ENCODE measurements at regions not wholly inside any gene's neighbourhood (a gene's known extent, or its start where the extent isn't known, plus 50 kb on each side); places are given as distances from the start of the nearest gene placed in this dataset.

DNA sequence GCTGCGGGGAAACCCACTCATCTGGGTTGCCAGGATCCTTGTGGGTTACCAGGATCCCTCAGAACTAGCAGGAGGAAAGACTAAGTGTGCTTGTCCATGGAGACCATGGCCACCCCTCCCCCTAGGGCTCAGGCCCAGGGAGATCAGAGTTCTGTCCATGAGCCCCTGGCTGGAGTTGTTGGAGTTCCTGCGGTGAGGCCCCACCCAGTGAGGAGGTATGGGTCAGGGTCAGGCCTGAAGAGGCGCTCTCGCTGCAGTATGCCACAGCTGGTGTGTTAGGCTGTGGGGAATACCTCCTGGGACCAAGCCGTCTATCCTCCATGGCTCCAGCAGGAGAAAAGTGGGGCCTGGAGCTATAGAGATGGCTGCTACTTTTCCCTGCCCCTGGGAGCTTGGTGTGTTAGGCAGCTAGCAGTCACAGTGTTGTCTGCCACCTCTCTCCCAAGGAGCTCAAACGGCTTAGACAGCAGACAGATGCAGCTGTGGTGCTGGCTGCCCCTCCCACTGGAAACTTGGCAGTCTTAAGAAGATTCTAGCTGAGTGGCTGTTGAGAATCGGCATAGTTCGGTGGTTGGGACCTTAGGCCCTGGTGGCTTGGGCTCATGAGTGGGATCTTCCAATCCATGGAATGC is 240.3 kb upstream of the CELF4 start:
- TF ChIP-seq, protein P1, sequence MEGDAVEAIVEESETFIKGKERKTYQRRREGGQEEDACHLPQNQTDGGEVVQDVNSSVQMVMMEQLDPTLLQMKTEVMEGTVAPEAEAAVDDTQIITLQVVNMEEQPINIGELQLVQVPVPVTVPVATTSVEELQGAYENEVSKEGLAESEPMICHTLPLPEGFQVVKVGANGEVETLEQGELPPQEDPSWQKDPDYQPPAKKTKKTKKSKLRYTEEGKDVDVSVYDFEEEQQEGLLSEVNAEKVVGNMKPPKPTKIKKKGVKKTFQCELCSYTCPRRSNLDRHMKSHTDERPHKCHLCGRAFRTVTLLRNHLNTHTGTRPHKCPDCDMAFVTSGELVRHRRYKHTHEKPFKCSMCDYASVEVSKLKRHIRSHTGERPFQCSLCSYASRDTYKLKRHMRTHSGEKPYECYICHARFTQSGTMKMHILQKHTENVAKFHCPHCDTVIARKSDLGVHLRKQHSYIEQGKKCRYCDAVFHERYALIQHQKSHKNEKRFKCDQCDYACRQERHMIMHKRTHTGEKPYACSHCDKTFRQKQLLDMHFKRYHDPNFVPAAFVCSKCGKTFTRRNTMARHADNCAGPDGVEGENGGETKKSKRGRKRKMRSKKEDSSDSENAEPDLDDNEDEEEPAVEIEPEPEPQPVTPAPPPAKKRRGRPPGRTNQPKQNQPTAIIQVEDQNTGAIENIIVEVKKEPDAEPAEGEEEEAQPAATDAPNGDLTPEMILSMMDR (IDR thresholded peaks at IDR 0.05), result no peak
- TF ChIP-seq POLR2AphosphoS5 (IDR thresholded peaks at IDR 0.05) (no peak), POLR2A (IDR thresholded peaks at IDR 0.05) (no peak), EP300 (IDR thresholded peaks at IDR 0.05) (no peak)
